WTC11 (cell line): ENCODE measurements at regions not wholly inside any gene's neighbourhood (a gene's known extent, or its start where the extent isn't known, plus 50 kb on each side); places are given as distances from the start of the nearest gene placed in this dataset.

ENCODE experiments used
- ATAC-seq: fragments of 200-7000 bp; cut with Tn5 transposase; 2 replicates; pipeline ENCODE4 v1.10.0; 2021; ENCODE audit warnings: mild to moderate bottlenecking, moderate library complexity
- CTCF ChIA-PET: fragments of 300-600 bp; sonication (Branson Sonifier 250); formaldehyde crosslinking; loops from one replicate; lab custom pipeline; 2021; ENCODE audit warnings: antibody characterized with exemption; lab: Charles Lee
- POLR2A ChIA-PET: fragments of 350-600 bp; sonication (Branson Sonifier 250); formaldehyde crosslinking; loops from one replicate; lab custom pipeline; 2021; ENCODE audit warnings: antibody characterized with exemption; lab: Charles Lee
- DNase-seq: peaks from one replicate; pipeline ENCODE4 v3.0.0; 2021; ENCODE audit warnings: low spot score
- H3K27ac Mint-ChIP-seq: 2 replicates; pipeline ENCODE4 v1.8.0; 2021; ENCODE audit warnings: mixed read lengths
- H3K27me3 Mint-ChIP-seq: 2 replicates; pipeline ENCODE4 v1.8.0; 2021; ENCODE audit warnings: low read depth, mild to moderate bottlenecking, moderate library complexity, mixed read lengths
- H3K36me3 Mint-ChIP-seq: 2 replicates; pipeline ENCODE4 v1.8.0; 2021; ENCODE audit warnings: mixed read lengths
- H3K4me1 Mint-ChIP-seq: 2 replicates; pipeline ENCODE4 v1.8.0; 2022; ENCODE audit warnings: mixed read lengths
- H3K4me3 Mint-ChIP-seq: 2 replicates; pipeline ENCODE4 v1.8.0; 2021; ENCODE audit warnings: mild to moderate bottlenecking, moderate library complexity, mixed read lengths
- H3K9me3 Mint-ChIP-seq: 2 replicates; pipeline ENCODE4 v1.8.0; 2021; ENCODE audit warnings: mixed read lengths
- ATF3 ChIP-seq: sonication (generic); formaldehyde crosslinking; conservative IDR thresholded peaks from 2 replicates; pipeline ENCODE4 v1.8.1; 2022; ENCODE audit warnings: mild to moderate bottlenecking, missing genetic modification reagents
- ATF6 ChIP-seq: sonication (generic); formaldehyde crosslinking; IDR thresholded peaks from 2 replicates; pipeline ENCODE4 v1.8.1; 2023; ENCODE audit warnings: mild to moderate bottlenecking, missing genetic modification reagents
- FOXJ3 ChIP-seq: sonication (generic); formaldehyde crosslinking; IDR thresholded peaks from 2 replicates; pipeline ENCODE4 v1.9.0; 2021; ENCODE audit warnings: missing genetic modification reagents, mild to moderate bottlenecking, borderline replicate concordance
- FOXP4 ChIP-seq: sonication (generic); formaldehyde crosslinking; IDR thresholded peaks from 2 replicates; pipeline ENCODE4 v1.8.0; 2022; ENCODE audit warnings: mild to moderate bottlenecking, missing genetic modification reagents
- IRF1 ChIP-seq: sonication (generic); formaldehyde crosslinking; IDR thresholded peaks from 2 replicates; pipeline ENCODE4 v1.8.0; 2023; ENCODE audit warnings: missing genetic modification reagents
- JAZF1 ChIP-seq: fragments of 250-450 bp; sonication (Bioruptor Pico); IDR thresholded peaks from 2 replicates; pipeline ENCODE4 v1.9.0; 2021; ENCODE audit warnings: moderate library complexity, mild to moderate bottlenecking, inconsistent platforms
- NR3C1 ChIP-seq: sonication (generic); formaldehyde crosslinking; conservative IDR thresholded peaks from 2 replicates; pipeline ENCODE4 v1.8.1; 2023; ENCODE audit warnings: low read depth, mild to moderate bottlenecking, missing genetic modification reagents
- RELA ChIP-seq: sonication (generic); formaldehyde crosslinking; IDR thresholded peaks from 2 replicates; pipeline ENCODE4 v1.8.1; 2022; ENCODE audit warnings: missing genetic modification reagents, mild to moderate bottlenecking, borderline replicate concordance
- SMAD3 ChIP-seq: sonication (generic); formaldehyde crosslinking; IDR thresholded peaks from 2 replicates; pipeline ENCODE4 v1.8.0; 2022; ENCODE audit warnings: missing genetic modification reagents, mild to moderate bottlenecking, borderline replicate concordance
- STAT6 ChIP-seq: sonication (generic); formaldehyde crosslinking; conservative IDR thresholded peaks from 2 replicates; pipeline ENCODE4 v1.8.1; 2023; ENCODE audit warnings: mild to moderate bottlenecking, low read depth, missing genetic modification reagents, moderate library complexity
- ZNF232 ChIP-seq: sonication (generic); formaldehyde crosslinking; IDR thresholded peaks from 2 replicates; pipeline ENCODE4 v1.8.0; 2022; ENCODE audit warnings: mild to moderate bottlenecking, missing genetic modification reagents
- ZNF263 ChIP-seq: sonication (generic); formaldehyde crosslinking; IDR thresholded peaks from 2 replicates; pipeline ENCODE4 v1.8.1; 2022; ENCODE audit warnings: low read depth, mild to moderate bottlenecking, moderate library complexity, missing genetic modification reagents
- ZNF416 ChIP-seq: fragments of 250-450 bp; sonication (Bioruptor Pico); IDR thresholded peaks from 2 replicates; pipeline ENCODE4 v1.9.0; 2021; ENCODE audit warnings: mild to moderate bottlenecking, inconsistent platforms
- ZNF423 ChIP-seq: fragments of 250-450 bp; sonication (Bioruptor Pico); IDR thresholded peaks from 2 replicates; pipeline ENCODE4 v2.1.2; 2022; ENCODE audit warnings: mild to moderate bottlenecking, moderate library complexity
- ZNF532 ChIP-seq: fragments of 250-450 bp; sonication (Bioruptor Pico); IDR thresholded peaks from 2 replicates; pipeline ENCODE4 v1.9.0; 2021; ENCODE audit warnings: mild to moderate bottlenecking, borderline replicate concordance

- no peak for TF ChIP-seq ZNF416 (CRISPR knock-in tag)
These were observed 137.4 kb upstream of the MED13L start (continued) for GRCh38 chr12:116414891-116415290.

- POLR2A ChIA-PET = interaction anchor here (0.8 kb wide), 1 partner anchor 34 kb away, joined by 3 read pairs; no protein-coding TSS in a partner anchor
- ATAC-seq (peak; percentile 46), DNase-seq (no peak)
- Mint-ChIP-seq H3K4me1 (peaks cover 3% of the 10 kb centered on the region; the same call in 1 of the 2 replicates), H3K27me3 (no peaks in the 10 kb centered on the region; the same call in 1 of the 2 replicates), H3K36me3 (no peaks in the 10 kb centered on the region), H3K27ac (no peak overlapping the region), H3K9me3 (no peaks in the 10 kb centered on the region), H3K4me3 (no peak overlapping the region)
- CTCF ChIA-PET = interaction anchor here (0.7 to 1.0 kb wide), 3 partner anchors 12 to 194 kb away, joined by 3 to 5 read pairs (median 3); no protein-coding TSS in a partner anchor
- TF ChIP-seq FOXJ3 (CRISPR knock-in tag) (no peak), ZNF232 (CRISPR knock-in tag) (no peak), ATF6 (CRISPR knock-in tag) (no peak), JAZF1 (CRISPR knock-in tag) (no peak), SMAD3 (CRISPR knock-in tag) (no peak), IRF1 (CRISPR knock-in tag) (no peak), ZNF263 (CRISPR knock-in tag) (no peak), ZNF423 (CRISPR knock-in tag) (no peak), STAT6 (CRISPR knock-in tag) (no peak), FOXP4 (CRISPR knock-in tag) (no peak), ATF3 (CRISPR knock-in tag) (no peak), ZNF532 (CRISPR knock-in tag) (no peak), RELA (CRISPR knock-in tag) (no peak), NR3C1 (no peak)
These were observed 138.1 kb upstream of the MED13L start for GRCh38 chr12:116415408-116416108.
